ENCODE measurements at regions not wholly inside any gene's neighbourhood (a gene's known extent, or its start where the extent isn't known, plus 50 kb on each side); places are given as distances from the start of the nearest gene placed in this dataset.

DNA sequence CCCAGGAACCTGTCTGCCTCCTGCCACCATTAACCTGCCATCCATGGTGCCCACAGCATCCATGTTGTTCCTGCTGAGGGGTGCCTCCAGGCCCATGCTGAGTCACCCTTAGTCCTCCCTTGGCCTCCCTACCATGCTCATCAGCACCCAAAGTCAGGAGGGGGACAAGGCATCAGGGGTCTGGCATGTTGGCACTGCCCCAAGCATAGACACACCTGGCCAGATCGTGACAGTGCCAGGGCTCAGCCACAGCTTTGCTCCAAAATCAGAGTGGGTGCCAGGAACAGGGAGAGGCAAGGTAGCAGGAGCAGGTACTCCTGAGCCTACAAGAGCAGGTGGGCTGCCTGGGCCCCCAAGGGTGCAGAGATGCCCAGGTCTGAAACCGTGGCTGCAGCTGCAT is 566.6 kb downstream of the TLE1 start:
- no peak for DNase-seq (ENCODE audit: low spot score)
- TF ChIP-seq CTCF (IDR thresholded peaks at IDR 0.05; ENCODE audit: extremely low read depth, missing control alignments): no peak

- DNase-seq (ENCODE audit: low spot score): no peak
- TF ChIP-seq CTCF (IDR thresholded peaks at IDR 0.05; ENCODE audit: extremely low read depth, missing control alignments): no peak
Measured at GRCh38 chr9:81119591-81119990, 569.8 kb downstream of the TLE1 start.

DNA sequence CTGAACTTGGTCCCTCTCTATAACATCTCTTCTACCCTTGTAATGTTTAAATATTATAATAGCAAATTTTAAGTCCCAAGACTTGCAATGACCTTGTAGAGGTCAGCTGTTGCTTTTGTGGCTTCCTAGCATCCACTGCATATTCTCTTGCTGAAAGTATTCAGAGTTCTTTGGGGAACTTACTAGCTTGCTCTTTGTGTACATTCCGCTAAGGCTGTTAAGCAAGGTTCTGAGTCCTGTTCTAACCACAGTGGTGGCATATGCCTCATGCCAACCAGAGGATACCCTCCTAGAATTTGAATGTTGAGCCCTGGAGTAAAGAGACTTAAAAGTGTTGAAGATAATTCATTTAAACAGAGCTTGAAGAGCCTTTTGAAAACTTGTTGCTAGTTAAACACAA is 570.9 kb downstream of the TLE1 start:
- DNase-seq (ENCODE audit: low spot score): no peak
- no peak for TF ChIP-seq CTCF (IDR thresholded peaks at IDR 0.05; ENCODE audit: extremely low read depth, missing control alignments)

DNA sequence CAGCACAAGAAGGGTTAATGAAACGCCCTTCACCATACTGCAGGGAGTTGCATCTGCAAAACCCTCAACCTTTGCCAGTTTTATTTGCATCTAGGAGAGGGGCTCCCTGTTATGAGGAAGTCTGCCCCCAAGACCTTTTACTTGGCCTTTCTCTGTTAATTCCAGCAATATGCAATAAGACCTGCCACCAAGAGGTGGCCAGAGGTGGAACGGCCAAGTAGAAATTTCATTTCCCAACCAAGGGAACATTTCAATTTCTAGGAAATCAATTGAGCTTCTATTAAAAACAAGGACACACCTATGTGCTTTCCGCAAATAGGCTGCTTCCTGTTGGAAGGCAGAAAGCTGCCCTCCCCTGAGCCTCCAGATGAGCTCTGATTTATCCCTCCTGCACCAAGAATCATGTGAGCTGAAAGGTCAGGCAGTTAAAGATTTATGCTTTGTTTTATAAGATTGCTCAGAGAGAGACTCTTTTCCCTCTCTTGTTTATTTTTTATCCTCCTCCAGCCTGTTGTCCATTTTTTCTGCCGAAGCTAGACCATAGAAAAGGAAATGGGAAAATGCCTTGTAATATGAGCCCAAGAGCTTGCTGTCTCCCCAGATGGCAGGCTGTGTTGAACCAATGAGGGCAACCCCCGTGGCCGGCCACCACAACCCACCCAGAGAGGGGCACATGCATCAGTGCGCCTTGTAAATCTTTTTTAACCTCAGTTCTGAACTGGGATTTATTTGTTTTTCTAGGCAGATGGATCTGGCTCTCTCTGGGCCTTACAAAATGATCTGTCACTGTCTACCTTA is 572.8 kb downstream of the TLE1 start:
- no peak for DNase-seq (ENCODE audit: low spot score)

GRCh38 chr9:81113453-81114124 is 575.8 kb downstream of the TLE1 start:
- TF ChIP-seq CTCF (IDR thresholded peaks at IDR 0.05; ENCODE audit: extremely low read depth, missing control alignments): no peak
- no peak for DNase-seq (ENCODE audit: low spot score)

More for the DNA sequence above, 572.8 kb downstream of the TLE1 start:
- TF ChIP-seq CTCF (IDR thresholded peaks at IDR 0.05; ENCODE audit: extremely low read depth, missing control alignments): no peak

DNA sequence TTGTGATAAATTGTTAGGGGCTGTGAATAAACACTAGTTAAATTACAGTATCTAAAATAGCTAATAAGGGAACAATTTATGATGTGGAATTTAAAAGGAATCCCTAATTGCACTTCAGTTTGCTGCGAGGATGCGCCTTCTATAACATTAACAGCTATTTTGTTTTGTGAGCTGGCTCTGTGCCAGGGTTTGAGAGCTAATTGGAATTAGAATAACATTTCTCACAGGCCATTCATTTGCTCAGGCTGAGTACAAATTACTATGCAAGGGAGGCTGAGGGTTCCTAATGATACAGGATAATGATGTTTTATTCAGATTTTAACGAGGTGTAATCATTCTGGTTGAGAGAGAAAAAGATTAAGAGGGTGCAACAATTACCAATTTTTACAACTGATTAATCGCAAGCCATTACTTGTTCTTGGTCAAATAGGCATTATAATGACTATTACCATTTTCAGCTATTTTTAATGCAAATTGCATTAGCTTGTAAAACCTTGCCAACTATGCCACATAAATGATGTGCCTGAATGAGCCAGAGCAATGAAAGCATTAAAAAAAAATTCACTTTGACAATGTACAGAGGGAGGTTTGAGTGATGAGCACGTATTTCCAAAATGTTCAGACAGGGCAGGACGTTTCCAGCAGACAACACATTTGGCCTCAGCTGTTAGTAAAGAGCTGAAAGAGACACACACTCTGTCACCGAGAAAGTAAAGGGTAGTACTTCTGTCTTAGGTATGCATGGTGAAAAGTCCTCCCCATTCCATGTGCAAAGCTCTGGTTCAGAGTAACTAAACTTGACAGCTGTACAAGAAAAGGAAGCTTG is 576.5 kb downstream of the TLE1 start:
- TF ChIP-seq CTCF (IDR thresholded peaks at IDR 0.05; ENCODE audit: extremely low read depth, missing control alignments): no peak
- DNase-seq (ENCODE audit: low spot score): no peak

DNA sequence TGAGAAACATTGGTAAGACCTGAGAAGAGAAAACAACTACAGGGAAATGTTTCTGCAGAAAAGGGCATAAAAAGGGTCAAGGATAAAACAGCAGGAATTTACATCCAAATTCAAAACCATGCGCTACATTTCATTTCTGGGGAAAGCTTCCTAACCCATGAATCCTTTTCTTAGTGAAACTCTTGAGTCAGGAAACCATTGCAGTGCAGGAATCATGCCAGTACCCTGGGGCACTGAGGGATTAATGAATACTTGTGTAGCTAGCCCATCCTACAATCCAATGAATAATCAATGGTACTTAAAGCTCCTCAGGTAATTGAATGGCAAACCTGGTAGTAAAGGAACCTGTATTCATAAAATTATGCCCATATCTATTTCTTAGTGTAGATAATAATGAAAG is 580.5 kb downstream of the TLE1 start:
- DNase-seq (ENCODE audit: low spot score): no peak
- no peak for TF ChIP-seq CTCF (IDR thresholded peaks at IDR 0.05; ENCODE audit: extremely low read depth, missing control alignments)
